ENCODE measurements at regions not wholly inside any gene's neighbourhood (a gene's known extent, or its start where the extent isn't known, plus 50 kb on each side); places are given as distances from the start of the nearest gene placed in this dataset.

DNA sequence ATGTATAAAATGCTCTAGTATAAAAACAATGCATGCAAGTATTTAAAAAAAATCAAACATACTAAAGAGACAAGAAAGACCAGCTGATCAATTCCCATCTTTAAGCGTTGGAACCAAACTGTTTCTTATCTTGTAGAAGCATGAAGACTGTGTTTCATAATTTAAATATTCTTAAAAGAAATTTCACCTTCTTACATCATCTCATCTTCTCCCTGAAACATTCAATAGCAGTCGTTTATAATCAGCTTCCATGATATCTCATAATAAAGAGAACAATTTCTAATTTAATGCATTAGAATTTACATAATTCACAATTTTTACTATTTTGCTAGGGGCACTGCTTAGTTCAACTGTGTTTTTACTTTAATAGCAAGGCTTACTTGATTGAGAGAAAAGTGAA lies 468.1 kb upstream of the MARCKS start:
- H3K9me3 ChIP-seq (ENCODE audit: control insufficient read depth, insufficient read depth, low read depth, low read length): no peaks in the 10 kb centered on the region
- ChIA-PET CTCF (no interaction called here), POLR2A (no interaction called here)
- intact Hi-C loops (cut with micrococcal nuclease; ENCODE audit: unreplicated experiment) (no loop called here), in situ Hi-C loops (cut with HindIII; ENCODE audit: low pct_unique_long_range_greater_than_20kb, low sequenced_read_pairs) (no loop called here)
- ATAC-seq (no peak), DNase-seq (ENCODE audit: low read depth, low spot score) (no peak)
- no peaks in the 10 kb centered on the region for H3K27me3 ChIP-seq (ENCODE audit: control insufficient read depth, insufficient read depth, low read length)
- H3K4me1 ChIP-seq (ENCODE audit: control insufficient read depth, insufficient read depth, low read length): no peaks in the 10 kb centered on the region
- no peak overlapping the region for H3K27ac ChIP-seq (ENCODE audit: low read length)
- no peaks in the 10 kb centered on the region for H3K36me3 ChIP-seq (ENCODE audit: control insufficient read depth, insufficient read depth, low read length)
- no TSS peak for BruUV-seq (replicated peaks)
- no peak for TF ChIP-seq SIN3A (IDR thresholded peaks at IDR 0.05; ENCODE audit: borderline replicate concordance, insufficient read depth, low read depth, low read length)
- TF ChIP-seq TCF7L2 (IDR thresholded peaks at IDR 0.05; ENCODE audit: low read depth, low read length): no peak
- TF ChIP-seq, protein P1, sequence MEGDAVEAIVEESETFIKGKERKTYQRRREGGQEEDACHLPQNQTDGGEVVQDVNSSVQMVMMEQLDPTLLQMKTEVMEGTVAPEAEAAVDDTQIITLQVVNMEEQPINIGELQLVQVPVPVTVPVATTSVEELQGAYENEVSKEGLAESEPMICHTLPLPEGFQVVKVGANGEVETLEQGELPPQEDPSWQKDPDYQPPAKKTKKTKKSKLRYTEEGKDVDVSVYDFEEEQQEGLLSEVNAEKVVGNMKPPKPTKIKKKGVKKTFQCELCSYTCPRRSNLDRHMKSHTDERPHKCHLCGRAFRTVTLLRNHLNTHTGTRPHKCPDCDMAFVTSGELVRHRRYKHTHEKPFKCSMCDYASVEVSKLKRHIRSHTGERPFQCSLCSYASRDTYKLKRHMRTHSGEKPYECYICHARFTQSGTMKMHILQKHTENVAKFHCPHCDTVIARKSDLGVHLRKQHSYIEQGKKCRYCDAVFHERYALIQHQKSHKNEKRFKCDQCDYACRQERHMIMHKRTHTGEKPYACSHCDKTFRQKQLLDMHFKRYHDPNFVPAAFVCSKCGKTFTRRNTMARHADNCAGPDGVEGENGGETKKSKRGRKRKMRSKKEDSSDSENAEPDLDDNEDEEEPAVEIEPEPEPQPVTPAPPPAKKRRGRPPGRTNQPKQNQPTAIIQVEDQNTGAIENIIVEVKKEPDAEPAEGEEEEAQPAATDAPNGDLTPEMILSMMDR (IDR thresholded peaks at IDR 0.05): no peak
- TF ChIP-seq, protein P2, sequence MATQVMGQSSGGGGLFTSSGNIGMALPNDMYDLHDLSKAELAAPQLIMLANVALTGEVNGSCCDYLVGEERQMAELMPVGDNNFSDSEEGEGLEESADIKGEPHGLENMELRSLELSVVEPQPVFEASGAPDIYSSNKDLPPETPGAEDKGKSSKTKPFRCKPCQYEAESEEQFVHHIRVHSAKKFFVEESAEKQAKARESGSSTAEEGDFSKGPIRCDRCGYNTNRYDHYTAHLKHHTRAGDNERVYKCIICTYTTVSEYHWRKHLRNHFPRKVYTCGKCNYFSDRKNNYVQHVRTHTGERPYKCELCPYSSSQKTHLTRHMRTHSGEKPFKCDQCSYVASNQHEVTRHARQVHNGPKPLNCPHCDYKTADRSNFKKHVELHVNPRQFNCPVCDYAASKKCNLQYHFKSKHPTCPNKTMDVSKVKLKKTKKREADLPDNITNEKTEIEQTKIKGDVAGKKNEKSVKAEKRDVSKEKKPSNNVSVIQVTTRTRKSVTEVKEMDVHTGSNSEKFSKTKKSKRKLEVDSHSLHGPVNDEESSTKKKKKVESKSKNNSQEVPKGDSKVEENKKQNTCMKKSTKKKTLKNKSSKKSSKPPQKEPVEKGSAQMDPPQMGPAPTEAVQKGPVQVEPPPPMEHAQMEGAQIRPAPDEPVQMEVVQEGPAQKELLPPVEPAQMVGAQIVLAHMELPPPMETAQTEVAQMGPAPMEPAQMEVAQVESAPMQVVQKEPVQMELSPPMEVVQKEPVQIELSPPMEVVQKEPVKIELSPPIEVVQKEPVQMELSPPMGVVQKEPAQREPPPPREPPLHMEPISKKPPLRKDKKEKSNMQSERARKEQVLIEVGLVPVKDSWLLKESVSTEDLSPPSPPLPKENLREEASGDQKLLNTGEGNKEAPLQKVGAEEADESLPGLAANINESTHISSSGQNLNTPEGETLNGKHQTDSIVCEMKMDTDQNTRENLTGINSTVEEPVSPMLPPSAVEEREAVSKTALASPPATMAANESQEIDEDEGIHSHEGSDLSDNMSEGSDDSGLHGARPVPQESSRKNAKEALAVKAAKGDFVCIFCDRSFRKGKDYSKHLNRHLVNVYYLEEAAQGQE (IDR thresholded peaks at IDR 0.05; ENCODE audit: insufficient read depth in 1 of 2, low read depth in 2 of 2, low read length in 1 of 2): no peak
- no peak for TF ChIP-seq POLR2AphosphoS5 (IDR thresholded peaks at IDR 0.05; ENCODE audit: low read depth, low read length)
- no peak overlapping the region for H3K4me3 ChIP-seq (ENCODE audit: low read depth in 2 of 2, low read length in 2 of 2)

GRCh38 chr6:113392551-113393055 lies 464.5 kb upstream of the MARCKS start:
- no peaks in the 10 kb centered on the region for H3K36me3 ChIP-seq (ENCODE audit: control insufficient read depth, insufficient read depth, low read length)
- CTCF ChIA-PET: no interaction called here
- H3K27me3 ChIP-seq (ENCODE audit: control insufficient read depth, insufficient read depth, low read length): no peaks in the 10 kb centered on the region
- H3K9me3 ChIP-seq (ENCODE audit: control insufficient read depth, insufficient read depth, low read depth, low read length): no peaks in the 10 kb centered on the region
- H3K27ac ChIP-seq (ENCODE audit: low read length): no peak overlapping the region
- intact Hi-C loops (cut with micrococcal nuclease; ENCODE audit: unreplicated experiment): no loop called here
- DNase-seq (ENCODE audit: low read depth, low spot score): no peak
- no peak overlapping the region for H3K4me3 ChIP-seq (ENCODE audit: low read depth in 2 of 2, low read length in 2 of 2)
- TF ChIP-seq POLR2AphosphoS5 (IDR thresholded peaks at IDR 0.05; ENCODE audit: low read depth, low read length) (no peak), SIN3A (IDR thresholded peaks at IDR 0.05; ENCODE audit: borderline replicate concordance, insufficient read depth, low read depth, low read length) (no peak)
- POLR2A ChIA-PET: no interaction called here
- in situ Hi-C loops (cut with HindIII; ENCODE audit: low pct_unique_long_range_greater_than_20kb, low sequenced_read_pairs): no loop called here
- H3K4me1 ChIP-seq (ENCODE audit: control insufficient read depth, insufficient read depth, low read length): no peaks in the 10 kb centered on the region
- no TSS peak for BruUV-seq (replicated peaks)
- ATAC-seq: no peak

DNA sequence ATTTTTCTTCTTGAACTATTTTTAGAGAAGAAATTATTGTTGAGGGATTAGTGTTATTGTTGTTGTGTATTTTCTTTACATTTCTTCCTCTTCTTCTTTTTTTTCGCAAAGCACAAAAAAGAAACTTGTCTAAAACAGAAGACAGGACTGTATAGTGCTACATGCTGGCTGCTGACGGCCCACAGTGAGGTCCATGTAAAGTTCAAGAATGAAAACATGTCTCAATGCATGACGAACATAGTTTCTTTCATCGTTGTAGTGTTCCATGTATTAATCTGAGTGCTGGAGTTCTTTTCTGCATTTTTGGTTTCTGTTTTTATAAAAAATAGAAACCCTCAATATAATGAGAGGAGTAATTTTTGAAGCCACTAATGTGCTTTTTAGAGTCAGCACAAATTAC lies 462.9 kb upstream of the MARCKS start:
- no peaks in the 10 kb centered on the region for H3K36me3 ChIP-seq (ENCODE audit: control insufficient read depth, insufficient read depth, low read length)
- no peak for ATAC-seq
- in situ Hi-C loops (cut with HindIII; ENCODE audit: low pct_unique_long_range_greater_than_20kb, low sequenced_read_pairs) (no loop called here), intact Hi-C loops (cut with micrococcal nuclease; ENCODE audit: unreplicated experiment) (no loop called here)
- H3K4me3 ChIP-seq (ENCODE audit: low read depth in 2 of 2, low read length in 2 of 2): no peak overlapping the region
- ChIA-PET POLR2A (no interaction called here), CTCF (no interaction called here)
- DNase-seq (ENCODE audit: low read depth, low spot score): no peak
- no peaks in the 10 kb centered on the region for H3K4me1 ChIP-seq (ENCODE audit: control insufficient read depth, insufficient read depth, low read length)
- TF ChIP-seq POLR2AphosphoS5 (IDR thresholded peaks at IDR 0.05; ENCODE audit: low read depth, low read length) (no peak), TCF7L2 (IDR thresholded peaks at IDR 0.05; ENCODE audit: low read depth, low read length) (no peak), SIN3A (IDR thresholded peaks at IDR 0.05; ENCODE audit: borderline replicate concordance, insufficient read depth, low read depth, low read length) (no peak)
- TF ChIP-seq, protein P2 (IDR thresholded peaks at IDR 0.05; ENCODE audit: insufficient read depth in 1 of 2, low read depth in 2 of 2, low read length in 1 of 2): no peak
- TF ChIP-seq, protein P1 (IDR thresholded peaks at IDR 0.05): no peak
- BruUV-seq (replicated peaks): no TSS peak
- no peaks in the 10 kb centered on the region for H3K27me3 ChIP-seq (ENCODE audit: control insufficient read depth, insufficient read depth, low read length)
- no peaks in the 10 kb centered on the region for H3K9me3 ChIP-seq (ENCODE audit: control insufficient read depth, insufficient read depth, low read depth, low read length)
- no peak overlapping the region for H3K27ac ChIP-seq (ENCODE audit: low read length)
